Adipocyte (in vitro differentiated cells): ENCODE measurements at regions not wholly inside any gene's neighbourhood (a gene's known extent, or its start where the extent isn't known, plus 50 kb on each side); places are given as distances from the start of the nearest gene placed in this dataset.

Experiments used
- DNase-seq: peaks from one replicate; pipeline ENCODE4 v3.0.0-alpha.2; 2015; ENCODE audit warnings: low read depth
- H3K27me3 ChIP-seq: replicated peaks from 2 replicates; pipeline ENCODE4 v1.7.0; 2013; ENCODE audit warnings: mild to moderate bottlenecking, low read length, moderate library complexity; ENCODE audit not compliant: control insufficient read depth, insufficient read depth
- H3K36me3 ChIP-seq: 2 replicates; pipeline ENCODE4 v1.7.0; 2013; ENCODE audit warnings: low read length, mild to moderate bottlenecking, moderate library complexity; ENCODE audit not compliant: control insufficient read depth, insufficient read depth, severe bottlenecking
- H3K4me1 ChIP-seq: 2 replicates; pipeline ENCODE4 v1.7.0; 2013; ENCODE audit warnings: mild to moderate bottlenecking, low read length, moderate library complexity; ENCODE audit not compliant: control insufficient read depth, insufficient read depth
- H3K4me3 ChIP-seq: 2 replicates; pipeline ENCODE4 v1.7.0; 2013; ENCODE audit warnings: mild to moderate bottlenecking, low read length, moderate library complexity
- H3K9ac ChIP-seq: 2 replicates; pipeline ENCODE4 v1.7.0; 2013; ENCODE audit warnings: mild to moderate bottlenecking, low read length, moderate library complexity
- H3K9me3 ChIP-seq: 2 replicates; pipeline ENCODE4 v1.7.0; 2013; ENCODE audit warnings: mild to moderate bottlenecking, low read length, moderate library complexity; ENCODE audit not compliant: control insufficient read depth

- H3K9ac ChIP-seq, result no peak overlapping the region
- H3K4me1 ChIP-seq, result no peaks in the 10 kb centered on the region
- DNase-seq, result no peak
- no peak overlapping the region for H3K4me3 ChIP-seq
- H3K9me3 ChIP-seq, result peaks cover 8% of the 10 kb centered on the region
- H3K36me3 ChIP-seq, result no peaks in the 10 kb centered on the region
- H3K27me3 ChIP-seq, result no peaks in the 10 kb centered on the region
These were observed 252.9 kb upstream of the MPDZ start for GRCh38 chr9:13532407-13532806.

GRCh38 chr9:13529321-13530104 lies 250.0 kb upstream of the MPDZ start:
- Histone ChIP-seq H3K36me3 (no peaks in the 10 kb centered on the region), H3K4me1 (no peaks in the 10 kb centered on the region), H3K27me3 (no peaks in the 10 kb centered on the region), H3K9me3 (peaks cover 7% of the 10 kb centered on the region), H3K4me3 (no peak overlapping the region), H3K9ac (no peak overlapping the region)
- DNase-seq, result no peak

GRCh38 chr9:13524245-13524644 lies 244.8 kb upstream of the MPDZ start:
- no peaks in the 10 kb centered on the region for H3K27me3 ChIP-seq
- H3K4me1 ChIP-seq, result peaks cover 14% of the 10 kb centered on the region
- no peak overlapping the region for H3K4me3 ChIP-seq
- peak; percentile 6 for DNase-seq
- no peaks in the 10 kb centered on the region for H3K9me3 ChIP-seq
- H3K36me3 ChIP-seq, result no peaks in the 10 kb centered on the region
- H3K9ac ChIP-seq, result no peak overlapping the region

- H3K4me1 ChIP-seq, result peaks cover 19% of the 10 kb centered on the region
- no peak for DNase-seq
- no peaks in the 10 kb centered on the region for H3K27me3 ChIP-seq
- no peaks in the 10 kb centered on the region for H3K36me3 ChIP-seq
- H3K9ac ChIP-seq, result peak overlapping the region; percentile 61
- H3K9me3 ChIP-seq, result peaks cover 6% of the 10 kb centered on the region
- peak overlapping the region; percentile 66 for H3K4me3 ChIP-seq
These were observed 240.6 kb upstream of the MPDZ start for GRCh38 chr9:13520069-13520468.

- Histone ChIP-seq H3K36me3 (no peaks in the 10 kb centered on the region), H3K27me3 (no peaks in the 10 kb centered on the region), H3K9ac (peak overlapping the region; percentile 72), H3K4me1 (peaks cover 20% of the 10 kb centered on the region), H3K4me3 (no peak overlapping the region), H3K9me3 (peaks cover 8% of the 10 kb centered on the region)
- peak; percentile 64 for DNase-seq
These were observed 234.4 kb upstream of the MPDZ start for GRCh38 chr9:13513716-13514444.

GRCh38 chr9:13513286-13513685 lies 233.8 kb upstream of the MPDZ start:
- Histone ChIP-seq H3K36me3 (no peaks in the 10 kb centered on the region), H3K27me3 (no peaks in the 10 kb centered on the region), H3K9me3 (peaks cover 8% of the 10 kb centered on the region), H3K9ac (peak overlapping the region; percentile 72), H3K4me3 (no peak overlapping the region), H3K4me1 (peaks cover 18% of the 10 kb centered on the region)
- no peak for DNase-seq

- no peak for DNase-seq
- Histone ChIP-seq H3K4me3 (no peak overlapping the region), H3K27me3 (no peaks in the 10 kb centered on the region), H3K36me3 (no peaks in the 10 kb centered on the region), H3K4me1 (peaks cover 15% of the 10 kb centered on the region), H3K9ac (no peak overlapping the region), H3K9me3 (no peaks in the 10 kb centered on the region)
These were observed 229.2 kb upstream of the MPDZ start for GRCh38 chr9:13508681-13509080.

- Histone ChIP-seq H3K36me3 (no peaks in the 10 kb centered on the region), H3K4me1 (peaks cover 9% of the 10 kb centered on the region), H3K27me3 (no peaks in the 10 kb centered on the region), H3K9me3 (no peaks in the 10 kb centered on the region), H3K4me3 (no peak overlapping the region), H3K9ac (no peak overlapping the region)
- no peak for DNase-seq
These were observed 228.6 kb upstream of the MPDZ start for GRCh38 chr9:13508086-13508485.

GRCh38 chr9:13505797-13506196 lies 226.3 kb upstream of the MPDZ start:
- no peaks in the 10 kb centered on the region for H3K9me3 ChIP-seq
- H3K27me3 ChIP-seq, result no peaks in the 10 kb centered on the region
- DNase-seq, result no peak
- no peak overlapping the region for H3K9ac ChIP-seq
- no peak overlapping the region for H3K4me3 ChIP-seq
- H3K36me3 ChIP-seq, result no peaks in the 10 kb centered on the region
- peaks cover 8% of the 10 kb centered on the region for H3K4me1 ChIP-seq

GRCh38 chr9:13503599-13503998 lies 224.1 kb upstream of the MPDZ start:
- Histone ChIP-seq H3K27me3 (no peaks in the 10 kb centered on the region), H3K4me3 (no peak overlapping the region), H3K9ac (no peak overlapping the region), H3K9me3 (no peaks in the 10 kb centered on the region), H3K36me3 (no peaks in the 10 kb centered on the region), H3K4me1 (no peaks in the 10 kb centered on the region)
- no peak for DNase-seq

GRCh38 chr9:13502484-13502883 lies 223.0 kb upstream of the MPDZ start:
- Histone ChIP-seq H3K9ac (no peak overlapping the region), H3K4me3 (no peak overlapping the region), H3K9me3 (no peaks in the 10 kb centered on the region), H3K4me1 (no peaks in the 10 kb centered on the region), H3K27me3 (no peaks in the 10 kb centered on the region), H3K36me3 (no peaks in the 10 kb centered on the region)
- DNase-seq, result no peak
